Sigmoid colon (tissue), 6 donors: ENCODE measurements at regions not wholly inside any gene's neighbourhood (a gene's known extent, or its start where the extent isn't known, plus 50 kb on each side); places are given as distances from the start of the nearest gene placed in this dataset.
"Not testable (repeated sequence)": the region's sequence is repeated elsewhere in the genome, so short reads cannot be mapped to it uniquely, and the experiment has no call there.

ENCODE experiments used
- DNase-seq: peaks from one replicate; pipeline ENCODE4 v3.0.0-alpha.2; 2019
- H3K27ac ChIP-seq, 4 donors: fragments of 200-600 bp; sonication (generic); one replicate each; pipeline ENCODE4 v1.5.1; 2016 to 2019; ENCODE audit warnings: mild to moderate bottlenecking in 1 of 4
- H3K27me3 ChIP-seq, 3 donors: fragments of 200-600 bp; sonication (generic); one replicate each; pipeline ENCODE4 v1.5.1; 2019; ENCODE audit warnings: mild to moderate bottlenecking in 1 of 3
- H3K36me3 ChIP-seq, 4 donors: fragments of 200-600 bp; sonication (generic); one replicate each; pipeline ENCODE4 v1.5.1; 2016 to 2019
- H3K4me1 ChIP-seq, 4 donors: fragments of 200-600 bp; sonication (generic); one replicate each; pipeline ENCODE4 v1.5.1; 2017 to 2019
- H3K4me3 ChIP-seq, 4 donors: fragments of 200-600 bp; sonication (generic); one replicate each; pipeline ENCODE4 v1.5.1; 2017 to 2019; ENCODE audit warnings: mild to moderate bottlenecking in 2 of 4, moderate library complexity in 1 of 4
- H3K9me3 ChIP-seq, 4 donors: fragments of 200-600 bp in 3 of 4; sonication (generic) in 3 of 4; one replicate each; pipeline versions ENCODE4 v1.5.1 to v1.6.1; 2013 to 2019
- EP300 ChIP-seq, 4 donors: sonication (generic); formaldehyde crosslinking; IDR thresholded peaks; one replicate each; pipeline ENCODE4 v1.6.1; 2017; ENCODE audit warnings: antibody characterized with exemption in 4 of 4
- POLR2A ChIP-seq, 2 donors: fragments of 450-650 bp; IDR thresholded peaks; one replicate each; pipeline ENCODE4 v1.6.1; 2016; ENCODE audit warnings: antibody characterized with exemption in 2 of 2, mild to moderate bottlenecking in 2 of 2, moderate library complexity in 2 of 2
- POLR2AphosphoS5 ChIP-seq, 4 donors: sonication (generic); formaldehyde crosslinking; IDR thresholded peaks; one replicate each; pipeline ENCODE4 v1.6.1; 2017; ENCODE audit warnings: antibody characterized with exemption in 4 of 4
- WGBS, 2 donors: extraction: QIAGEN DNeasy Blood & Tissue Kit; methylation state at CpG; one replicate each; pipeline ENCODE4 v1.1.7; 2013; 5-methylcytosine and 5-hydroxymethylcytosine counted together
- intact Hi-C: fragments of 100-400 bp; cut with DNase I; formaldehyde crosslinking; loops from one replicate; pipeline ENCODE4 v1.15.1; 2023
- TF ChIP-seq, protein P1 (sequence below), 4 experiments: fragments of 450-650 bp in 3 of 4; fragments of 200-600 bp in 1 of 4; IDR thresholded peaks; one replicate each; pipeline ENCODE4 v1.5.1; 2016 to 2019; ENCODE audit warnings: antibody characterized with exemption in 4 of 4, mild to moderate bottlenecking in 3 of 4, moderate library complexity in 2 of 4
- donor health status: healthy with polysubstance abuse.
- donor health status: healthy.

DNA sequence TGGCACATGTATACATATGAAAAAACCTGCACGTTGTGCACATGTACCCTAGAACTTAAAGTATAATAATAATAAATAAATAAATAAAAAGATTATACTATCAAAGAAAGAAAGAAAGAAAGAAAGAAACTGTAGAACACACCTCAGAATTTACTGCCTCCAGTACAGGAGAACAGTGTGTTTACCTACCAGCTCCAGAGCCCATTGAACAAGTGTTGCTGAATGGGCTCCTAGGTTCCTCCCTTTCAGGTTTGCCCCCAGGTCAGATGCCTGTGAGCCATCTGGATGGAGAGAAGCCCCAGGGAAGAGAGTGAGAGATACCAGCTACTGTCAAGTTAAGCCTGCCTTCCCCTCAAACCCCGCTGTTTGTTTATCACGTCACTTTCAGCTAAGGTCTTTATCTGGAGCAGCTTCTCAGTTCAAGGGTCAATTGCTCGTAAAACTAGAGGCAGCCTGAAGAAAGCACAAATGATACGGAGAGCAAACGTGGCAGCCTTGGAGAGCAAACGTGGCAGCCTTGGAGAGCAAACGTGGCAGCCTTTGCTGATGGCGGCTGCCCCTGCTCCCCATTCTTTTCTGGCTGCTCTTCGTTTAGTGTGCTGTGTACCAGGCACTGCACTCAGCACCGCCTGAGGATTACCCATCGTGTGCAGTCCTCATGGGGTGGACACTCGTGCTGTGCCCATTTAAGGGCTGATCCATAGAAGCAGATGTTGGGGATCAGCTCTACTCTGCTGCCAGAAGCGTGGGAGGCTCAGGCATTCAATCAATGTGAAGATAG lies 111.7 kb downstream of the ADAMTS15 start:
- H3K4me1 ChIP-seq, result peaks cover 0 to 6% (median 0%) of the 10 kb centered on the region in 4 donors
- no peak for DNase-seq
- H3K27ac ChIP-seq, result no peak overlapping the region
- no peaks in the 10 kb centered on the region for H3K27me3 ChIP-seq
- 53 to 80% methylated on average over 14 of the region's 14 CpGs for WGBS, 2 donors
- no peaks in the 10 kb centered on the region for H3K36me3 ChIP-seq
- H3K9me3 ChIP-seq, result no peaks in the 10 kb centered on the region
- intact Hi-C loops, result no loop called here
- H3K4me3 ChIP-seq, result no peak overlapping the region
- TF ChIP-seq EP300 (IDR thresholded peaks at IDR 0.05), result no peak
- TF ChIP-seq, protein P1, sequence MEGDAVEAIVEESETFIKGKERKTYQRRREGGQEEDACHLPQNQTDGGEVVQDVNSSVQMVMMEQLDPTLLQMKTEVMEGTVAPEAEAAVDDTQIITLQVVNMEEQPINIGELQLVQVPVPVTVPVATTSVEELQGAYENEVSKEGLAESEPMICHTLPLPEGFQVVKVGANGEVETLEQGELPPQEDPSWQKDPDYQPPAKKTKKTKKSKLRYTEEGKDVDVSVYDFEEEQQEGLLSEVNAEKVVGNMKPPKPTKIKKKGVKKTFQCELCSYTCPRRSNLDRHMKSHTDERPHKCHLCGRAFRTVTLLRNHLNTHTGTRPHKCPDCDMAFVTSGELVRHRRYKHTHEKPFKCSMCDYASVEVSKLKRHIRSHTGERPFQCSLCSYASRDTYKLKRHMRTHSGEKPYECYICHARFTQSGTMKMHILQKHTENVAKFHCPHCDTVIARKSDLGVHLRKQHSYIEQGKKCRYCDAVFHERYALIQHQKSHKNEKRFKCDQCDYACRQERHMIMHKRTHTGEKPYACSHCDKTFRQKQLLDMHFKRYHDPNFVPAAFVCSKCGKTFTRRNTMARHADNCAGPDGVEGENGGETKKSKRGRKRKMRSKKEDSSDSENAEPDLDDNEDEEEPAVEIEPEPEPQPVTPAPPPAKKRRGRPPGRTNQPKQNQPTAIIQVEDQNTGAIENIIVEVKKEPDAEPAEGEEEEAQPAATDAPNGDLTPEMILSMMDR (IDR thresholded peaks at IDR 0.05), result no peak
- no peak for TF ChIP-seq POLR2AphosphoS5 (IDR thresholded peaks at IDR 0.05)
- TF ChIP-seq POLR2A (IDR thresholded peaks at IDR 0.05), result no peak

DNA sequence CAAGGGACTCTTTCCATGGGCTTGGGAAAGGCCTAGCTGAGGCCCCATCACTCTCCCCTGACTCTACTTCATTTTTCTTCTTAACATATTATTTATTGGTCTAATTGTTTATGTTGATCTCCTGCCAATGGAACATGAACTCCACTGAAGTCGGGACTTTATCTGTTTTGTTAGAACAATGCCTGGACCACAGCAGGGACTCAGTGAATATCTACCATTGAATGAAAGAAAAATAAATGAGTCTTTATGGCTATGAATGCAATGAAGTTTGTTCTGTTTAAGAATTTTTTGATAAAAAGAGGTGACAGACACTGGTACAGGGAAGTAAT lies 112.3 kb downstream of the ADAMTS15 start:
- no peaks in the 10 kb centered on the region for H3K27me3 ChIP-seq
- H3K36me3 ChIP-seq, result no peaks in the 10 kb centered on the region
- TF ChIP-seq EP300 (IDR thresholded peaks at IDR 0.05), result no peak
- TF ChIP-seq POLR2AphosphoS5 (IDR thresholded peaks at IDR 0.05), result no peak
- TF ChIP-seq POLR2A (IDR thresholded peaks at IDR 0.05), result no peak
- TF ChIP-seq, protein P1 (IDR thresholded peaks at IDR 0.05), result no peak
- H3K27ac ChIP-seq, result no peak overlapping the region
- no peak for DNase-seq
- intact Hi-C loops, result no loop called here
- peaks cover 0 to under 1% (median 0%) of the 10 kb centered on the region in 4 donors for H3K4me1 ChIP-seq
- no peaks in the 10 kb centered on the region for H3K9me3 ChIP-seq
- H3K4me3 ChIP-seq, result no peak overlapping the region
- WGBS, 2 donors, result 46 to 68% methylated on average over 1 of the region's 1 CpG

DNA sequence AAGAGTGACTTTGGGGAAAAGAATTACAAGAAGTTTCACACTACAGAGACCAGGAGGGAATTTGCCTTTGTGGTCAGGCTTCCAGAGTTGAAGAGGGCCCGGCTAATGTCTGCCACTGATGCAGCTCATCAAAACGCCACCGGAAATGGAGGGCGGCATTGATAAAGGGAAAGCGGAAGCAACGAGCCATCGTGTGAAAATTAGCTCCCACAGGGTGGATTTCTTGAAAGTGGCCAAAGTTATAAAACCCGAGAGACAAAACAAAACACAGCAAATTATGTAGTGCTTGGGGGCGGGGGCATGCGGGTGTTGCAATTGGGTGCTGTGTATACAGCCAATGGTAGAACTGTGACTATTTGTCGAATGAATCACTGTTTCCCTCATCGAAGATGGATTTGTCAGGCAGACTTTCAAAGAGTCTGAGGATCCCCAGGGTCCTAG lies 113.0 kb downstream of the ADAMTS15 start:
- Histone ChIP-seq H3K27ac (no peak overlapping the region), H3K36me3 (no peaks in the 10 kb centered on the region), H3K27me3 (no peaks in the 10 kb centered on the region), H3K9me3 (no peaks in the 10 kb centered on the region), H3K4me1 (no peaks in the 10 kb centered on the region), H3K4me3 (no peak overlapping the region)
- DNase-seq, result no peak
- TF ChIP-seq EP300 (IDR thresholded peaks at IDR 0.05), result no peak
- TF ChIP-seq, protein P1 (IDR thresholded peaks at IDR 0.05), result no peak
- TF ChIP-seq POLR2AphosphoS5 (IDR thresholded peaks at IDR 0.05), result no peak
- no peak for TF ChIP-seq POLR2A (IDR thresholded peaks at IDR 0.05)
- 80 to 92% methylated on average over 12 of the region's 12 CpGs for WGBS, 2 donors
- intact Hi-C loops, result no loop called here

DNA sequence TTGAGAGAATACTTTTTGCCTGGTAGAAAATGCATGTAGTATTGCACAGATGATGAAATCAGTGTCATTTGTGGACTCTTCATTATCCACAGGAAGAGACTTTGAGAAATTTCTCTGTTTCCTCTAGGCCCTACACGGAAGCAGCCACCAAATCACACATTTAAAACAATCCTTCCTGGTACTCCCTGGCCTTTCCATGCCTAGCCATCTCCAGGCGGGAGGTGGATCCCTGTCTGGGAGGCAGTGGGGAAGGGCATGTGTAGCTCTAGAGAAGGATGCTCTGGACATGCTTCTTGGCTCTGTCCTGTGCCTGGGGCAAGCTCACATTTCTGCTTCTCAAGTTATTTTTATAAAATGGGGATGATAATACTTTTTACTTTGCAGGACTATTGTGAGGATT lies 114.1 kb downstream of the ADAMTS15 start:
- Histone ChIP-seq H3K9me3 (no peaks in the 10 kb centered on the region), H3K4me3 (no peak overlapping the region), H3K4me1 (no peaks in the 10 kb centered on the region), H3K27me3 (no peaks in the 10 kb centered on the region), H3K27ac (no peak overlapping the region), H3K36me3 (no peaks in the 10 kb centered on the region)
- intact Hi-C loops, result no loop called here
- DNase-seq, result no peak
- 66 to 84% methylated on average over 2 of the region's 2 CpGs for WGBS, 2 donors
- no peak for TF ChIP-seq POLR2AphosphoS5 (IDR thresholded peaks at IDR 0.05)
- no peak for TF ChIP-seq POLR2A (IDR thresholded peaks at IDR 0.05)
- TF ChIP-seq, protein P1 (IDR thresholded peaks at IDR 0.05), result no peak
- no peak for TF ChIP-seq EP300 (IDR thresholded peaks at IDR 0.05)

DNA sequence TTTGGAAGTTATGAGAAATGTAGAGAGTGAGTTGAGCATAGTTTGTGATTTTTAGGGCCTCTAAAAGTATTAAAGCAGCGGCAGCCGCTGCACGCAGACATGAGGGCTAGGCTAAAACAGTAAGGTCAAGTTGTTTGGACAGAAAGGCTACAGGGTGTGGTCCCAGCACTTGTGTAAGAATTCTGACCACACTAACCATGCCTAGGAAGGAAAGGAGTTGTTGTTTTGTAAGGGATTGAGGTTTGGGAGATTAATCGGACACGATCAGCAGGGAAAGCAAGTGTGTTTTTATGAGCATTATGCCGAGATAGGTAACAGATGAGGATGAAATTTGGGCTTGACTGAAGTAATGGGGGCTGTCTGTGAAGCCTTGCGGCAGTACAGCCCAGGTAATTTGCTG lies 117.9 kb downstream of the ADAMTS15 start:
- H3K27me3 ChIP-seq, H3K27ac ChIP-seq, intact Hi-C loops, H3K9me3 ChIP-seq, DNase-seq, H3K4me3 ChIP-seq, H3K4me1 ChIP-seq, H3K36me3 ChIP-seq: not testable (repeated sequence)
- WGBS, 2 donors, result 81 to 84% methylated on average over 7 of the region's 7 CpGs
